ENCODE measurements at regions not wholly inside any gene's neighbourhood (a gene's known extent, or its start where the extent isn't known, plus 50 kb on each side); places are given as distances from the start of the nearest gene placed in this dataset.

- no peak for TF ChIP-seq NRF1 (IDR thresholded peaks at IDR 0.05; ENCODE audit: low read depth, low read length)
- no peak for TF ChIP-seq CEBPB (IDR thresholded peaks at IDR 0.05; ENCODE audit: low read depth, low read length)
- no peak for TF ChIP-seq HDAC2 (IDR thresholded peaks at IDR 0.05; ENCODE audit: borderline replicate concordance in 1 of 2, low read depth in 2 of 2, low read length in 2 of 2)
- no peak for TF ChIP-seq MAX (IDR thresholded peaks at IDR 0.05)
- TF ChIP-seq SAP30 (IDR thresholded peaks at IDR 0.05; ENCODE audit: insufficient read depth, insufficient replicate concordance, low read length) = no peak
- TF ChIP-seq E2F6 (IDR thresholded peaks at IDR 0.05) = no peak
- no peak for TF ChIP-seq MAFK (IDR thresholded peaks at IDR 0.05; ENCODE audit: low read depth, low read length)
- no peak for TF ChIP-seq SP2 (IDR thresholded peaks at IDR 0.05; ENCODE audit: low read length)
- no peak for TF ChIP-seq EP300 (IDR thresholded peaks at IDR 0.05; ENCODE audit: borderline replicate concordance in 1 of 2, low read depth in 2 of 2, low read length in 2 of 2)
Measured at GRCh38 chr7:136389933-136390332, 412.8 kb upstream of the MTPN start (continued).
